Lower lobe of right lung (tissue), 2 donors: ENCODE measurements at regions not wholly inside any gene's neighbourhood (a gene's known extent, or its start where the extent isn't known, plus 50 kb on each side); places are given as distances from the start of the nearest gene placed in this dataset.

ENCODE experiments used
- ATAC-seq, 2 donors: fragments of 200-7000 bp; cut with Tn5 transposase; one replicate each; pipeline ENCODE4 v1.9.1; 2020 to 2022; ENCODE audit warnings: mild to moderate bottlenecking in 2 of 2, moderate library complexity in 2 of 2
- DNase-seq: peaks from one replicate; pipeline ENCODE4 v3.0.0-alpha.2; 2020
- H3K27ac ChIP-seq: fragments of 200-600 bp; one replicate; pipeline ENCODE4 v1.8.0; 2022
- H3K27me3 ChIP-seq: fragments of 200-600 bp; one replicate; pipeline ENCODE4 v1.8.0; 2022; ENCODE audit warnings: low read depth
- H3K36me3 ChIP-seq: fragments of 200-600 bp; one replicate; pipeline ENCODE4 v1.8.0; 2022; ENCODE audit warnings: mild to moderate bottlenecking
- H3K4me1 ChIP-seq: fragments of 200-600 bp; one replicate; pipeline ENCODE4 v1.8.0; 2022
- H3K4me3 ChIP-seq: fragments of 200-600 bp; one replicate; pipeline ENCODE4 v1.8.0; 2022; ENCODE audit warnings: mild to moderate bottlenecking
- H3K9me3 ChIP-seq: fragments of 200-600 bp; one replicate; pipeline ENCODE4 v1.8.0; 2022
- intact Hi-C: fragments of 100-400 bp; cut with DNase I; formaldehyde crosslinking; loops from one replicate; pipeline ENCODE4 v1.11.0; 2022
- TF ChIP-seq, protein P1 (sequence below): fragments of 200-600 bp; IDR thresholded peaks from one replicate; pipeline ENCODE4 v1.8.0; 2022; ENCODE audit warnings: antibody characterized with exemption, mild to moderate bottlenecking
- donor health status: DM: no; HTN: yes; CAD: no; lungs with severe emphysema.

- no peak for DNase-seq
- intact Hi-C loops, result no loop called here
- H3K27me3 ChIP-seq, result no peaks in the 10 kb centered on the region
These were observed 927.2 kb downstream of the BRINP3 start for GRCh38 chr1:189550498-189550897.

DNA sequence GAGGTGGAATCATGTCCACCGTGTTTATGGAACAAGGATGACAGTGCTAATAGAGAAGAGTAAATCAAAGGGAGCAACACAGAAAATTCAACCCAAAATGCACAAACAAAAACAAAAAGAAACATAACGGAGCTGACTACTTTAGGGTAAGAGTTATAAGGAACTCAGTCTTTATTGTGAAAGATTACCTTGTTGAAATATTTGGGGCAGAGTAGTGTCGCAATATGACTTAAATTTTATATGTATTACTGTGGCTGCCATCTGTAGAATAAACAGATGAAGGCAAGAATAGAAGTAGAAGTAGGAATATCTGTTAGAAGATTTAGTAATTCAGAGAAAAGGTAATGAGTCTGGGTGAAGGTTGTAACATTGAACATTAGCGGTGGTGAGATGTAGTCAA, 913.9 kb downstream of the BRINP3 start:
- Histone ChIP-seq H3K9me3 (no peaks in the 10 kb centered on the region), H3K4me3 (no peak overlapping the region), H3K27me3 (no peaks in the 10 kb centered on the region), H3K36me3 (no peaks in the 10 kb centered on the region), H3K4me1 (no peaks in the 10 kb centered on the region), H3K27ac (no peak overlapping the region)
- intact Hi-C loops, result no loop called here
- TF ChIP-seq, protein P1, sequence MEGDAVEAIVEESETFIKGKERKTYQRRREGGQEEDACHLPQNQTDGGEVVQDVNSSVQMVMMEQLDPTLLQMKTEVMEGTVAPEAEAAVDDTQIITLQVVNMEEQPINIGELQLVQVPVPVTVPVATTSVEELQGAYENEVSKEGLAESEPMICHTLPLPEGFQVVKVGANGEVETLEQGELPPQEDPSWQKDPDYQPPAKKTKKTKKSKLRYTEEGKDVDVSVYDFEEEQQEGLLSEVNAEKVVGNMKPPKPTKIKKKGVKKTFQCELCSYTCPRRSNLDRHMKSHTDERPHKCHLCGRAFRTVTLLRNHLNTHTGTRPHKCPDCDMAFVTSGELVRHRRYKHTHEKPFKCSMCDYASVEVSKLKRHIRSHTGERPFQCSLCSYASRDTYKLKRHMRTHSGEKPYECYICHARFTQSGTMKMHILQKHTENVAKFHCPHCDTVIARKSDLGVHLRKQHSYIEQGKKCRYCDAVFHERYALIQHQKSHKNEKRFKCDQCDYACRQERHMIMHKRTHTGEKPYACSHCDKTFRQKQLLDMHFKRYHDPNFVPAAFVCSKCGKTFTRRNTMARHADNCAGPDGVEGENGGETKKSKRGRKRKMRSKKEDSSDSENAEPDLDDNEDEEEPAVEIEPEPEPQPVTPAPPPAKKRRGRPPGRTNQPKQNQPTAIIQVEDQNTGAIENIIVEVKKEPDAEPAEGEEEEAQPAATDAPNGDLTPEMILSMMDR, result no peak
- DNase-seq (no peak), ATAC-seq (no peak)

More at GRCh38 chr1:189550498-189550897, 927.2 kb downstream of the BRINP3 start:
- TF ChIP-seq, protein P1, result no peak
- no peak overlapping the region for H3K4me3 ChIP-seq
- no peak for ATAC-seq
- no peaks in the 10 kb centered on the region for H3K4me1 ChIP-seq
- no peaks in the 10 kb centered on the region for H3K36me3 ChIP-seq
- no peaks in the 10 kb centered on the region for H3K9me3 ChIP-seq
- H3K27ac ChIP-seq, result no peak overlapping the region

DNA sequence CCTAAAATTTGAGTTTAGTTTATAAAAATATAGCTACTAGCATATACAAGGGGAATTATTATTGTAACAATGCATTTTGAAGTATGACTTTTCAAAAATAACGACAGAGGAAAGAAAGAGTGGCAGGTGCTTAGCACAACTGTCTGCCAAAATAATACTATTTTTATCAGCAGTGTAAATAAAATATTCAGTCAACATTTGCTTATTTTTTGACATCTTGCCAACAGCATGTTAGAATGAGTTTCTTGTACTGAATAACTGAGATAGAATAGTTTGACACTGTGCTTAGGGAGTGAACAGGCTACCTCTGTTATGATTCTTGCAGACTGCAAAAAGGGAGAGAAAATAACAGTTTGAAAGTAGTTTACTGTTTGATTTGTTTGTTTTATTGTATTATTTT, 909.8 kb downstream of the BRINP3 start:
- no peak for DNase-seq
- Histone ChIP-seq H3K4me3 (no peak overlapping the region), H3K9me3 (no peaks in the 10 kb centered on the region), H3K36me3 (no peaks in the 10 kb centered on the region), H3K4me1 (no peaks in the 10 kb centered on the region), H3K27ac (no peak overlapping the region), H3K27me3 (no peaks in the 10 kb centered on the region)
- TF ChIP-seq, protein P1, result no peak
- intact Hi-C loops, result no loop called here
- ATAC-seq, result no peak

GRCh38 chr1:189596197-189596596, 881.5 kb downstream of the BRINP3 start:
- H3K4me3 ChIP-seq, result no peak overlapping the region
- intact Hi-C loops, result no loop called here
- DNase-seq (no peak), ATAC-seq (no peak)
- TF ChIP-seq, protein P1, result no peak
- H3K27me3 ChIP-seq, result no peaks in the 10 kb centered on the region
- H3K4me1 ChIP-seq, result no peaks in the 10 kb centered on the region
- no peaks in the 10 kb centered on the region for H3K36me3 ChIP-seq
- H3K9me3 ChIP-seq, result no peaks in the 10 kb centered on the region
- H3K27ac ChIP-seq, result no peak overlapping the region

- peak; percentile 47 for DNase-seq
- H3K4me1 ChIP-seq, result no peaks in the 10 kb centered on the region
- intact Hi-C loops, result no loop called here
- ATAC-seq, result peak; percentile 51 to 74
- no peaks in the 10 kb centered on the region for H3K27me3 ChIP-seq
- no peaks in the 10 kb centered on the region for H3K9me3 ChIP-seq
- TF ChIP-seq, protein P1, result no peak
- no peak overlapping the region for H3K27ac ChIP-seq
- H3K4me3 ChIP-seq, result no peak overlapping the region
- H3K36me3 ChIP-seq, result no peaks in the 10 kb centered on the region
These were observed 880.6 kb downstream of the BRINP3 start for GRCh38 chr1:189597083-189597482.

GRCh38 chr1:189605226-189605625, 872.4 kb downstream of the BRINP3 start:
- no peak for DNase-seq
- Histone ChIP-seq H3K4me1 (no peaks in the 10 kb centered on the region), H3K27ac (no peak overlapping the region), H3K36me3 (no peaks in the 10 kb centered on the region), H3K4me3 (no peak overlapping the region), H3K27me3 (no peaks in the 10 kb centered on the region), H3K9me3 (no peaks in the 10 kb centered on the region)
- intact Hi-C loops, result no loop called here
- TF ChIP-seq, protein P1, result no peak
- no peak for ATAC-seq
